Calu3 (cell line): ENCODE measurements at regions not wholly inside any gene's neighbourhood (a gene's known extent, or its start where the extent isn't known, plus 50 kb on each side); places are given as distances from the start of the nearest gene placed in this dataset.
"Not testable (repeated sequence)": the region's sequence is repeated elsewhere in the genome, so short reads cannot be mapped to it uniquely, and the experiment has no call there.

Experiments used
- BruUV-seq: library from RNA; stranded (reverse); fragments of 400-500 nt; replicated peaks from 2 replicates; lab custom pipeline; 2021; lab: Mats Ljungman, UMichigan
- CTCF ChIA-PET: fragments of 300-600 bp; sonication (Branson Sonifier 250); formaldehyde crosslinking; loops from one replicate; lab custom pipeline; 2022; ENCODE audit warnings: antibody characterized with exemption; lab: Charles Lee
- DNase-seq: peaks from one replicate; pipeline ENCODE4 v3.0.0; 2022
- H3K27ac Mint-ChIP-seq: one replicate; pipeline ENCODE4 v1.8.0; 2022; ENCODE audit warnings: mixed read lengths; ENCODE audit not compliant: unreplicated experiment
- H3K27me3 Mint-ChIP-seq: one replicate; pipeline ENCODE4 v1.8.0; 2022; ENCODE audit warnings: mixed read lengths; ENCODE audit not compliant: unreplicated experiment
- H3K36me3 Mint-ChIP-seq: one replicate; pipeline ENCODE4 v1.8.0; 2022; ENCODE audit warnings: mild to moderate bottlenecking, moderate library complexity, mixed read lengths; ENCODE audit not compliant: insufficient read depth, unreplicated experiment
- H3K4me1 Mint-ChIP-seq: one replicate; pipeline ENCODE4 v1.8.0; 2022; ENCODE audit warnings: mild to moderate bottlenecking, low read depth, mixed read lengths; ENCODE audit not compliant: unreplicated experiment
- H3K4me3 Mint-ChIP-seq: one replicate; pipeline ENCODE4 v1.8.0; 2022; ENCODE audit warnings: mild to moderate bottlenecking, low read depth, moderate library complexity, mixed read lengths; ENCODE audit not compliant: unreplicated experiment
- H3K9me3 Mint-ChIP-seq: one replicate; pipeline ENCODE4 v1.8.0; 2022; ENCODE audit warnings: low read depth, mixed read lengths; ENCODE audit not compliant: unreplicated experiment
- CTCF ChIP-seq: fragments of 200-600 bp; IDR thresholded peaks from one replicate; pipeline ENCODE4 v1.8.0; 2022; ENCODE audit warnings: antibody characterized with exemption; ENCODE audit not compliant: unreplicated experiment
- intact Hi-C: fragments of 100-400 bp; cut with micrococcal nuclease; formaldehyde crosslinking; loops from one replicate; pipeline ENCODE4 v1.10.0; 2022; ENCODE audit not compliant: unreplicated experiment

- Mint-ChIP-seq H3K4me3 (no peak overlapping the region), H3K27ac (no peak overlapping the region), H3K27me3 (no peaks in the 10 kb centered on the region), H3K9me3 (peaks cover 12% of the 10 kb centered on the region), H3K36me3 (no peaks in the 10 kb centered on the region), H3K4me1 (no peaks in the 10 kb centered on the region)
- intact Hi-C loops = no loop called here
- no peak for TF ChIP-seq CTCF
- no peak for DNase-seq
- no TSS peak for BruUV-seq
- CTCF ChIA-PET = no interaction called here
Measured at GRCh38 chr5:2818936-2819335, 67.5 kb upstream of the IRX2 start.

GRCh38 chr5:2817031-2817603 is 65.6 kb upstream of the IRX2 start:
- no TSS peak for BruUV-seq

GRCh38 chr5:2813678-2814077 is 62.2 kb upstream of the IRX2 start:
- no peaks in the 10 kb centered on the region for H3K36me3 Mint-ChIP-seq

More at GRCh38 chr5:2817031-2817603, 65.6 kb upstream of the IRX2 start:
- Mint-ChIP-seq H3K4me3 (no peak overlapping the region), H3K9me3 (peaks cover 10% of the 10 kb centered on the region), H3K27ac (no peak overlapping the region), H3K36me3 (no peaks in the 10 kb centered on the region), H3K27me3 (no peaks in the 10 kb centered on the region), H3K4me1 (no peaks in the 10 kb centered on the region)
- CTCF ChIA-PET = no interaction called here
- TF ChIP-seq CTCF = no peak
- no peak for DNase-seq
- intact Hi-C loops = no loop called here

GRCh38 chr5:2810644-2811043 is 59.2 kb upstream of the IRX2 start:
- Mint-ChIP-seq H3K36me3 (no peaks in the 10 kb centered on the region), H3K4me1 (no peaks in the 10 kb centered on the region)

More at GRCh38 chr5:2813678-2814077, 62.2 kb upstream of the IRX2 start:
- Mint-ChIP-seq H3K27ac (no peak overlapping the region), H3K4me3 (no peak overlapping the region), H3K4me1 (no peaks in the 10 kb centered on the region), H3K9me3 (peaks cover 9% of the 10 kb centered on the region), H3K27me3 (no peaks in the 10 kb centered on the region)
- BruUV-seq = no TSS peak
- CTCF ChIA-PET = no interaction called here
- no peak for TF ChIP-seq CTCF
- no peak for DNase-seq
- intact Hi-C loops = no loop called here

GRCh38 chr5:2807244-2807643 is 55.8 kb upstream of the IRX2 start:
- H3K36me3 Mint-ChIP-seq, BruUV-seq, CTCF ChIA-PET, H3K27ac Mint-ChIP-seq, H3K4me3 Mint-ChIP-seq, H3K9me3 Mint-ChIP-seq, H3K27me3 Mint-ChIP-seq, DNase-seq, H3K4me1 Mint-ChIP-seq, intact Hi-C loops: not testable (repeated sequence)

More at GRCh38 chr5:2810644-2811043, 59.2 kb upstream of the IRX2 start:
- CTCF ChIA-PET = no interaction called here
- Mint-ChIP-seq H3K27me3 (no peaks in the 10 kb centered on the region), H3K9me3 (peaks cover 6% of the 10 kb centered on the region), H3K27ac (no peak overlapping the region), H3K4me3 (no peak overlapping the region)
- intact Hi-C loops = no loop called here
- no peak for DNase-seq
- no peak for TF ChIP-seq CTCF
- BruUV-seq = no TSS peak
